Esophagus muscularis mucosa (tissue), 4 donors: ENCODE measurements at regions not wholly inside any gene's neighbourhood (a gene's known extent, or its start where the extent isn't known, plus 50 kb on each side); places are given as distances from the start of the nearest gene placed in this dataset.
A peak's percentile ranks its signal among the peaks of the same experiment; 100 is the strongest.

Source experiments
- DNase-seq: peaks from one replicate; pipeline ENCODE4 v3.0.0-alpha.2; 2017; ENCODE audit errors: extremely low spot score
- H3K27ac ChIP-seq, 4 donors: fragments of 200-600 bp; sonication (generic); replicated peaks in 1 of 4; 1 replicate in 3 of 4; 2 replicates in 1 of 4; pipeline ENCODE4 v1.5.1; 2016 to 2019; ENCODE audit warnings: mild to moderate bottlenecking in 1 of 4
- H3K27me3 ChIP-seq, 4 donors: fragments of 200-600 bp; sonication (generic); one replicate each; pipeline versions ENCODE4 v1.5.1 to v1.6.0; 2016 to 2019
- H3K36me3 ChIP-seq, 4 donors: fragments of 200-600 bp; sonication (generic); one replicate each; pipeline ENCODE4 v1.5.1; 2016 to 2019
- H3K4me1 ChIP-seq, 4 donors: fragments of 200-600 bp; sonication (generic); one replicate each; pipeline ENCODE4 v1.5.1; 2016 to 2019
- H3K4me3 ChIP-seq, 4 donors: fragments of 200-600 bp; sonication (generic); 1 replicate in 2 of 4; 2 replicates in 2 of 4; pipeline ENCODE4 v1.5.1; 2016 to 2019; ENCODE audit warnings: mild to moderate bottlenecking in 4 of 4, moderate library complexity in 1 of 4
- H3K9me3 ChIP-seq, 4 donors: fragments of 200-600 bp; sonication (generic); 1 replicate in 3 of 4; 2 replicates in 1 of 4; pipeline ENCODE4 v1.5.1; 2016 to 2019
- CTCF ChIP-seq, 3 experiments: fragments of 200-600 bp in 2 of 3; fragments of 450-650 bp in 1 of 3; sonication (generic) in 2 of 3; IDR thresholded peaks; one replicate each; pipeline ENCODE4 v1.5.1; 2017 to 2019; ENCODE audit warnings: antibody characterized with exemption in 3 of 3, mild to moderate bottlenecking in 2 of 3, moderate library complexity in 1 of 3
- EP300 ChIP-seq: sonication (generic); formaldehyde crosslinking; IDR thresholded peaks from one replicate; pipeline ENCODE4 v1.6.1; 2017; ENCODE audit warnings: antibody characterized with exemption
- POLR2A ChIP-seq: fragments of 450-650 bp; IDR thresholded peaks from one replicate; pipeline ENCODE4 v1.6.1; 2017; ENCODE audit warnings: antibody characterized with exemption, moderate library complexity, mild to moderate bottlenecking, low read depth
- POLR2AphosphoS5 ChIP-seq, 2 donors: sonication (generic); formaldehyde crosslinking; IDR thresholded peaks; one replicate each; pipeline ENCODE4 v1.6.1; 2017; ENCODE audit warnings: antibody characterized with exemption in 2 of 2
- WGBS: methylation state at CpG from one replicate; pipeline ENCODE4 v1.1.5; 2018; 5-methylcytosine and 5-hydroxymethylcytosine counted together
- intact Hi-C: fragments of 100-400 bp; cut with DNase I; formaldehyde crosslinking; loops from one replicate; pipeline ENCODE4 v1.15.1; 2023

DNA sequence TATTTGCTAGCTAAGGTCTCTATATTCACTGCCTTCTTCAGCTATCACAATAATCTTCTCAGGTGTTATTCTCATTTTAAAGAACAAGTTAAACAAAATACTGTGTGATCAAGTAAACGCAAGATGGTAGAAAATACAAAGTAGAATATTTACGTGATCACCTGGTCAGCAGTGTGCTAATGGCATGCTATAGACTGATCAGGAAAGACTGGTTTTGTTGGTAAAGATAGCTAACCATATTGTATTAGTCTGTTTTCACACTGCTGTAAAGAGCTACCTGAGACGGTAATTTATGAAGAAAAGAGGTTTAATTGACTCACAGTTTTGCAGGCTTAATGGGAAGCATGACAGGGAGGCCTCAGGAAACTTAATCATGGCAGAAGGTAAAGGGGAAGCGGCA lies 50.4 kb downstream of the ZBTB38 start:
- Histone ChIP-seq H3K27me3 (no peaks in the 10 kb centered on the region), H3K4me3 (no peak overlapping the region), H3K27ac (peak overlapping the region in 3 of 4 donors; percentile 22 to 65 (median 29)), H3K4me1 (peaks cover 76 to 93% (median 87%) of the 10 kb centered on the region in 4 donors), H3K36me3 (peaks cover 0 to 58% (median 24%) of the 10 kb centered on the region in 4 donors), H3K9me3 (no peaks in the 10 kb centered on the region)
- TF ChIP-seq POLR2A: no peak
- TF ChIP-seq CTCF (IDR thresholded peaks at IDR 0.05): no peak
- no peak for TF ChIP-seq EP300
- TF ChIP-seq POLR2AphosphoS5 (IDR thresholded peaks at IDR 0.05): no peak
- intact Hi-C loops: no loop called here
- WGBS: 96% methylated on average over 4 of the region's 4 CpGs
- DNase-seq: no peak

DNA sequence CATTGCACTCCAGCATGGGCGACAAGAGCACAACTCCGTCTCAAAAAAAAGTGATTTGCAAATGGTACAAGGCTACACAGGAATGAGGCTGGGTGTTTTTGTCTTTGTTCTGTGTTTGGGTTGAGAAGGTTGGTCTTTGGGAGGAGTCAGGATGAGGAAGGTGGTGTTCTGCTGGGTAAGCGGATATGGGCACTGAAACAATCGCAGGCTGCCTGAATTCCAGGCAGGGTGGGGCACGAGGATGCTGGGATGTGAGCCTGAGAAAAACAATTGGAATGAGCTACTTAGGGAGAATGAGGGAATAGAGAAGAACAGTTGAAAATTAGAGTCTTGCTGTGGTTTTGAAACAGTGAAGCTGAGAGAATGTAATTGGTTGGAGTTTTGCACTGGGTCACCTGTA lies 51.6 kb downstream of the ZBTB38 start:
- Histone ChIP-seq H3K9me3 (no peaks in the 10 kb centered on the region), H3K4me1 (peaks cover 75 to 93% (median 84%) of the 10 kb centered on the region in 4 donors), H3K27ac (peak overlapping the region; percentile 29 to 65 (median 40)), H3K36me3 (peaks cover 0 to 47% (median 19%) of the 10 kb centered on the region in 4 donors), H3K4me3 (no peak overlapping the region), H3K27me3 (no peaks in the 10 kb centered on the region)
- intact Hi-C loops: no loop called here
- no peak for DNase-seq
- 77% methylated on average over 5 of the region's 5 CpGs for WGBS
- TF ChIP-seq POLR2AphosphoS5 (IDR thresholded peaks at IDR 0.05) (peak; percentile 41 to 57), EP300 (no peak)

GRCh38 chr3:141421186-141421585 lies 52.9 kb downstream of the ZBTB38 start:
- Histone ChIP-seq H3K27ac (peak overlapping the region; percentile 30 to 86 (median 58)), H3K9me3 (no peaks in the 10 kb centered on the region), H3K4me1 (peaks cover 75 to 93% (median 84%) of the 10 kb centered on the region in 4 donors), H3K4me3 (no peak overlapping the region), H3K36me3 (peaks cover 0 to 40% (median 13%) of the 10 kb centered on the region in 4 donors), H3K27me3 (no peaks in the 10 kb centered on the region)
- no peak for DNase-seq
- TF ChIP-seq CTCF (IDR thresholded peaks at IDR 0.05) (no peak), EP300 (no peak), POLR2AphosphoS5 (IDR thresholded peaks at IDR 0.05) (no peak), POLR2A (no peak)
- WGBS: 94% methylated on average over 2 of the region's 2 CpGs
- intact Hi-C loops: no loop called here

GRCh38 chr3:141421639-141422319 lies 53.5 kb downstream of the ZBTB38 start:
- intact Hi-C loops: no loop called here
- peak overlapping the region; percentile 30 to 86 (median 52) for H3K27ac ChIP-seq
- DNase-seq: no peak
- peaks cover 0 to 38% (median 9%) of the 10 kb centered on the region in 4 donors for H3K36me3 ChIP-seq
- 73% methylated on average over 5 of the region's 5 CpGs for WGBS
- no peaks in the 10 kb centered on the region for H3K9me3 ChIP-seq
- H3K27me3 ChIP-seq: no peaks in the 10 kb centered on the region
- no peak overlapping the region for H3K4me3 ChIP-seq
- peaks cover 75 to 93% (median 84%) of the 10 kb centered on the region in 4 donors for H3K4me1 ChIP-seq
- no peak for TF ChIP-seq POLR2AphosphoS5 (IDR thresholded peaks at IDR 0.05)
- no peak for TF ChIP-seq EP300
- TF ChIP-seq CTCF (IDR thresholded peaks at IDR 0.05): no peak
- TF ChIP-seq POLR2A: no peak

GRCh38 chr3:141422961-141423582 lies 54.8 kb downstream of the ZBTB38 start:
- no peak for DNase-seq
- Histone ChIP-seq H3K27me3 (no peaks in the 10 kb centered on the region), H3K4me1 (peaks cover 79 to 93% (median 86%) of the 10 kb centered on the region in 4 donors), H3K36me3 (peaks cover 0 to 28% (median 2%) of the 10 kb centered on the region in 4 donors), H3K27ac (peak overlapping the region in 3 of 4 donors; percentile 18 to 86 (median 65)), H3K9me3 (no peaks in the 10 kb centered on the region), H3K4me3 (no peak overlapping the region)
- intact Hi-C loops: no loop called here
- TF ChIP-seq POLR2AphosphoS5 (IDR thresholded peaks at IDR 0.05): no peak
- TF ChIP-seq EP300: no peak
- TF ChIP-seq POLR2A: no peak
- no peak for TF ChIP-seq CTCF (IDR thresholded peaks at IDR 0.05)
- 74% methylated on average over 6 of the region's 6 CpGs for WGBS
